AG10803 (cell line): ENCODE measurements at regions not wholly inside any gene's neighbourhood (a gene's known extent, or its start where the extent isn't known, plus 50 kb on each side); places are given as distances from the start of the nearest gene placed in this dataset.

Experiments
- DNase-seq: peaks from one replicate; pipeline ENCODE4 v3.0.0; 2010; ENCODE audit warnings: low read depth
- H3K4me3 ChIP-seq: 2 replicates; pipeline ENCODE4 v1.5.1; 2011; ENCODE audit warnings: mild to moderate bottlenecking, low read length, control low read depth
- TF ChIP-seq, protein P1 (sequence below): conservative IDR thresholded peaks from 2 replicates; pipeline ENCODE4 v1.5.1; 2011; ENCODE audit warnings: mild to moderate bottlenecking, low read length, control low read depth, inconsistent platforms

DNA sequence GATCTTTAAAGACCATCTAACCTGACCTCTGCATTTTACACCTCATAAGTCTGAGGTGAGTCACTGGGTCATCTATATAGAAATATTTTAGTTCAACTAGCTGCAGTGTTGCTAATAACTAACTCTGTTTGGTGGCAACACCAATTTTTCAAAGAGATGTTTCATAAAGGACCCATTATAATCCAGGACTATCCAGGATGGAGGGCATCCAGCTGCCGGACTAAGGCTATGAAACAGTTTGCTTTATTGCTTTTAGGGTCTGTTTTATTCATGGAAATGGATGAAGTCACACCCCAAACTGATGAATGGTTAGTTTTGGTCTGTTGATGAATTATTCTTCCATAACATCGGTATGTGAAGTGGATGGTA, 204.2 kb upstream of the GMDS start:
- DNase-seq: no peak
- TF ChIP-seq, protein P1, sequence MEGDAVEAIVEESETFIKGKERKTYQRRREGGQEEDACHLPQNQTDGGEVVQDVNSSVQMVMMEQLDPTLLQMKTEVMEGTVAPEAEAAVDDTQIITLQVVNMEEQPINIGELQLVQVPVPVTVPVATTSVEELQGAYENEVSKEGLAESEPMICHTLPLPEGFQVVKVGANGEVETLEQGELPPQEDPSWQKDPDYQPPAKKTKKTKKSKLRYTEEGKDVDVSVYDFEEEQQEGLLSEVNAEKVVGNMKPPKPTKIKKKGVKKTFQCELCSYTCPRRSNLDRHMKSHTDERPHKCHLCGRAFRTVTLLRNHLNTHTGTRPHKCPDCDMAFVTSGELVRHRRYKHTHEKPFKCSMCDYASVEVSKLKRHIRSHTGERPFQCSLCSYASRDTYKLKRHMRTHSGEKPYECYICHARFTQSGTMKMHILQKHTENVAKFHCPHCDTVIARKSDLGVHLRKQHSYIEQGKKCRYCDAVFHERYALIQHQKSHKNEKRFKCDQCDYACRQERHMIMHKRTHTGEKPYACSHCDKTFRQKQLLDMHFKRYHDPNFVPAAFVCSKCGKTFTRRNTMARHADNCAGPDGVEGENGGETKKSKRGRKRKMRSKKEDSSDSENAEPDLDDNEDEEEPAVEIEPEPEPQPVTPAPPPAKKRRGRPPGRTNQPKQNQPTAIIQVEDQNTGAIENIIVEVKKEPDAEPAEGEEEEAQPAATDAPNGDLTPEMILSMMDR: no peak
- H3K4me3 ChIP-seq: no peak overlapping the region

DNA sequence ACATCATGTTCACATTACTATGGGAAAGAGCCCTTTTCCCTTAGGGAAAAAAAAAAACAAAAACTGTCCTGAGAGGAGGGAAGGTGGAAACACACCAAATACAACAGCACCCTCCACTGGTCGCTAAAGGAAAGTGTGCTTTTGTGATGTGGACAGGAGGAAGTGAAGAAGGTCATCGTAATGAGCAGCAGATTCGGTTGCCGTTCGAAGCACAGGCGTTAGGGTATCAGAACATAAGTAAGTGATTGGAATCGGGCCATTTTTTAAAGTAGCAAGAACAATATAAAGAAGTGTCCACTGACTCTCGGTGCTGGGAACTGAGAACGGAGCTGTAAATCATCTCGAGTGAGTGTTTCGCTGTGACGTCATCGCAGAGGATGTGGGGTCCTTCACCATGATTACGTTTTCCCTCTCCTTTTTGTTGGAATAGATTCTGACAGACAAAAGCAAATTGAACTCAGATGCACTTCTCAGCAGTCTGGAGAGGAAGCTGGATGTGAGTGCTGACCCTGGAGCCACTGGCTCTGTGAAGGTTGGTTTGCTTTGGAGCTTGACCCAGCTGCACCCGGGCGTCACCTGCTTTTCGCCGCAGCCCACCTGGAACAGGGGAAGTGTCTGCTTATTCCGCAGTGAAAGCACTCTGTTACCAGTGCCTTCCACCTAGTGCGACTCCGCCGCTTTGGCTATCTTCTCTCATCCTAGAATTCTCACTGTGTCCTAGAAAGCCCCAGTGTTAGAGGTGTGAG, 203.6 kb upstream of the GMDS start:
- peak overlapping the region; percentile 45 for H3K4me3 ChIP-seq
- peak; percentile 84 for DNase-seq
- TF ChIP-seq, protein P1: peak; percentile 91

DNA sequence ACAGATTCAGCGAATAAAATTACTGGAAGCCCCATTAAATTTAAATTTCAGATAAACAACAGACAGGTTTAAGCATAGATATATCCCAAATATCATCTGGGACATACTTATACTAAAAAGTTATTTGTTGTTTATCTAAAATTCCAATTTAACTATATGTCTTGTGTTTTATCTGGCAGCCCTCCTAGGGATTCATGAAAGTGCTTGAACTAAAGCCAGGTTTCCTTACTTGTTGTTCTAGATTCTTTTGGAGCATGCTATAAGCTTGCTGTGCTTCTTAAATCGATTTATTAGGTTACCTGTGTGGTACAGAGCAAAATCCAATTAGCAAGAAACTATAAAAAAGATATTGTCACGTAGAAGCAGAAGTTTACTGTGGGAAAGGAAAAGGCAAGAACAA, 202.5 kb upstream of the GMDS start:
- no peak for DNase-seq
- no peak overlapping the region for H3K4me3 ChIP-seq
- TF ChIP-seq, protein P1: no peak

DNA sequence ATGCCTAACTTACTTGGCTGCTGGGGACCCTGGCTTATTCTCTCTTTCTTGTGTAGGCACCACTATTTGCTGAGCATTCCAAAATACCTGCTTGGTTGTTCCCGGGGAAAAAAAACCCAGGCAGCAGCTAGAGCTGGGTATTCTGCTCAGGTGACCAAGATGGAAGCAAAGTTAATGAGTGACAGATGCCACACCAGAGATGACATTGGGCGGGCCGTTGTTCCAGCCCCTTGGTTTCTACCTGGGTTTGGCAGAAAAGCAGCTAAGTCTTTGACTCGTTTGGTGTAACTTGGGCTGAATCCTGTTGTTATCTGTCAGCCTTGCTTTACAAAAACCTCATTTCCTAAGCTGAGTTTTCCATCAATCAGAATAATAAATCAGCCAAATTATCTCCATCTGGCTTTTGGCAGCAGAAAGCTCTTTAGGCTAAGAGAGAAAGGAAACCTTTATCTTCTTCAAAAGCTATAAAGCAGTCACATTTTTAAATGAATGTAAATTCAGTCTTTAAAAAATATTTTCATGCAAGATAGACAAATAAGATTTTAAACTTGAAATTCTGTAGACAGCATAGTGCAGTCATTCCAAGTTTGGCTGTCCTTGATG, 202.0 kb upstream of the GMDS start:
- TF ChIP-seq, protein P1: no peak
- DNase-seq: no peak
- no peak overlapping the region for H3K4me3 ChIP-seq

DNA sequence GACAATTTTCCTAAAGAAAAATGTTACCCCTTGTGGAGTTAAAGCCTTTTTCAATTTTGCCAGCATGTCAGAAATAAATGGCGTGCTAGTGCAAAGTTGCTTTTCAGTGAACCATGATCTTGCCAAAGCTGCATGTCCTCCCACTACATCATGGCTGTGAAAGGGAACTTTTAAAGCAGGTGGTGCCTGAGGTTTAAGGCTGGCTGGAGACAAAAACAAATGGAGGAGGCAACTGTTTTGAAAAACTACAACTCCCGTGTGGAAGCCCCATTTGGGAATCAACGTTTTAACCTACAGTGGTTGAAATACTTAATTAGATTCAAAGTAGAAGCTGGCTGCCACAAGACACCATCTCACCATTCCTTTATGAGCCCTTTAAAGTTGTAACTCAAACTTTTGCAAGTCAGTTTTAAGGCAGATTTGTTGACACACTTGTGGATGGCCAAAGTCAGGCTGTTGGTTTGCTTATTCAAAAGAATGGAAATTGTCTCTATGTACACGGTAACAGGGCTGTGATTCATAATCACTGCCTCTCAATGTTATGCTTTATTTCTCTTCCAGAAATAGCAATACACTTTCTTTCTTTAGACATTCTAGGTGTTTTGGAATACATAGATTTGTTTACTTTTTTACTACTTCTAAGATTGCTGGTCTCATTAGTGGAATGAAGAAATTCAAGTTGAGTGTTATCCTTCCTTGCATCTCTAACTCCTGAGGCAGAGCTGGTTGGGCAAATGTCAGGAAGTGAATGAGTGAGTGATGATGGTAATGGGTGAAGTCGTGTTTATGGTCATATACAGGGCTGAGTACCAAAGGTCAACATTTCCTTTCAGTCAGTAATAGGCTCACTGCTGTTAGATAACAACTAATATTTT, 196.4 kb upstream of the GMDS start:
- TF ChIP-seq, protein P1: no peak
- H3K4me3 ChIP-seq: no peak overlapping the region
- DNase-seq: no peak

DNA sequence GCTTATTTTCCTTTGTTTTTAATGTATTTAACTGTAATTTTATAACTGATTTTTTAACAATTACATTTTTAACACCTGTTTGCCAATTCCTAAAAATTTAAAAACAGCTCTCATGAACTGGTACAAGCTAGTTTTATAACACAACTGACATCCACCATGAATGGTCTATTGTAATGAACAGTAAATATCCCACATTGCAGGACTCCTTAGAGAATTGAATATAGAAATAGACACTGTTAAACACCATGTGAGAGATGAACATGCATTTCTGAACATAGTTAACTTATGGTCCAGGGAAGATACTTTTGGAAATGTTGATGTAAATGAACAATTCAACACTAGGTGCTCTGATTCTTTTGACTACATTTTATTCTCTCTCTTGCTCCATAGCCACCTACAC, 195.1 kb upstream of the GMDS start:
- DNase-seq: no peak
- TF ChIP-seq, protein P1: no peak

DNA sequence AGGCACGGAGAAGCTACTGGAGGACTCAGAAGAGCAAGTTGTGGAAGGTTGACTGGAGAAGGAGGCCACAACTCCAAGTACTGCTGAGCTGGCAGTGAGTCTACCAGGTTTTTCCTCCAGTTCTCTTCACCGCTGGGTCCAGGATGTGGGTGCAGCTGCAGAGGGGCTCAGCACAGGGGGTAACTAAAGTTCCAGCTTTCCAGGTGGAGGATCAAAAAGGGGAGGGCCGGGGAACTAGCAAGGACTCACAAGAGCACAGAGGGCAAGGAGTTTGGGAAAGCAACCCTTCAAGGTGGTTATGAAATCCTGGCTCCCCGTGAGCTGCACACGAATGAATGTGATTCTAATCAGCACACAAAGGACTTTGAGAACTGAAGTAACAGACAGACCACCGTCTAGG, 194.2 kb upstream of the GMDS start:
- DNase-seq: no peak
- TF ChIP-seq, protein P1: no peak
- no peak overlapping the region for H3K4me3 ChIP-seq

More for the DNA sequence above, 195.1 kb upstream of the GMDS start:
- H3K4me3 ChIP-seq: no peak overlapping the region
